ENCODE measurements at regions not wholly inside any gene's neighbourhood (a gene's known extent, or its start where the extent isn't known, plus 50 kb on each side); places are given as distances from the start of the nearest gene placed in this dataset.

DNA sequence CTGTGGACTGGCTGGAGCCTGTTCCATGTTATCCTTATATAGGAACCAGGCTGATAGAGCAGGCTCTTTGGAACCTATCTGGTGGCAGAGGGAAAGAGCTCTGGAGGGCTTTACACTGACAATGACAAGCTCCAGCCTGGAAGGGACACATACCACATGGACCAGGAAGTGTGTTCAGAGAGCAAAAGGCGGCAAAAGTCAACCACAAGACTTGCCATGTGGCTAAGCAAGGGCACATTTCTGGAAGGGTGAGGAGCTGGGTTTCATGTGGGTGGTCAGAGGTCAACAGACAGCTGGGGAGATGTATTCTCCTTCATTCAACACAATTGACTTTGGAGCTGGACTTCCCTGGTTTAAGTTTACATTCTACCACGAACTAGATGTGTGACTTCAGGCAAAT, 325.2 kb downstream of the DYSF start:
- no peak for DNase-seq (ENCODE audit: extremely low read depth in 1 of 4, low spot score in 3 of 4)
- Histone ChIP-seq H3K4me1 (replicated peaks in 1 of 2; ENCODE audit: control insufficient read depth in 2 of 2, insufficient read depth in 2 of 2, low read length in 2 of 2) (no peaks in the 10 kb centered on the region), H4K20me1 (replicated peaks; ENCODE audit: control insufficient read depth, insufficient read depth, low read length) (no peaks in the 10 kb centered on the region; the same call in 1 of the 2 replicates), H3K9ac (ENCODE audit: insufficient read depth in 1 of 2, low read depth in 2 of 2, low read length in 2 of 2) (no peak overlapping the region), H3K27me3 (ENCODE audit: control insufficient read depth in 2 of 2, insufficient read depth in 2 of 2, low read length in 2 of 2) (peaks cover 0 to 20% of the 10 kb centered on the region in 2 experiments; a peak in 2 of 5 replicates), H3K79me2 (ENCODE audit: control insufficient read depth, insufficient read depth, low read length) (no peaks in the 10 kb centered on the region), H3K27ac (ENCODE audit: extremely low read depth, low read depth, low read length) (no peak overlapping the region), H3K9me1 (ENCODE audit: control insufficient read depth, insufficient read depth, low read length) (no peaks in the 10 kb centered on the region), H3K9me3 (replicated peaks; ENCODE audit: control insufficient read depth, insufficient read depth, low read depth, low read length) (no peaks in the 10 kb centered on the region), H3K4me3 (no peak overlapping the region), H3K36me3 (ENCODE audit: control insufficient read depth, insufficient read depth, low read length) (no peaks in the 10 kb centered on the region), H2AFZ (ENCODE audit: low read depth, low read length) (no peak overlapping the region), H3K4me2 (ENCODE audit: insufficient read depth, low read length) (no peak overlapping the region)
- FAIRE-seq: no peak
- CTCF ChIA-PET (ENCODE audit: low intra/inter-chr PET ratio): no interaction called here
- ATAC-seq: no peak
- BruUV-seq (replicated peaks): no TSS peak
- intact Hi-C loops (cut with micrococcal nuclease): no loop called here
- 0% methylated on average over 2 of the region's 2 CpGs for WGBS (ENCODE audit: insufficient coverage, low coverage, missing lambda C conversion rate)
- POLR2A ChIA-PET: interaction anchor here (0.5 to 1.2 kb wide), 4 partner anchors 8 to 93 kb away, joined by 3 read pairs; no protein-coding TSS in a partner anchor
- in situ Hi-C loops (cut with MboI): loop anchor here (5.0 kb wide), 1 partner anchor 71 kb away; no protein-coding TSS in a partner anchor
- TF ChIP-seq PATZ1 (CRISPR knock-in tag; IDR thresholded peaks at IDR 0.05; ENCODE audit: borderline replicate concordance): no peak
- TF ChIP-seq NCOA1 (IDR thresholded peaks at IDR 0.05; ENCODE audit: low read depth): no peak
- no peak for TF ChIP-seq HMG20A (CRISPR knock-in tag; conservative IDR thresholded peaks at IDR 0.05)
- TF ChIP-seq RBM34 (IDR thresholded peaks at IDR 0.05; ENCODE audit: borderline replicate concordance, insufficient read depth, low read length): no peak
- TF ChIP-seq, protein P1, sequence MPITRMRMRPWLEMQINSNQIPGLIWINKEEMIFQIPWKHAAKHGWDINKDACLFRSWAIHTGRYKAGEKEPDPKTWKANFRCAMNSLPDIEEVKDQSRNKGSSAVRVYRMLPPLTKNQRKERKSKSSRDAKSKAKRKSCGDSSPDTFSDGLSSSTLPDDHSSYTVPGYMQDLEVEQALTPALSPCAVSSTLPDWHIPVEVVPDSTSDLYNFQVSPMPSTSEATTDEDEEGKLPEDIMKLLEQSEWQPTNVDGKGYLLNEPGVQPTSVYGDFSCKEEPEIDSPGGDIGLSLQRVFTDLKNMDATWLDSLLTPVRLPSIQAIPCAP (CRISPR knock-in tag; IDR thresholded peaks at IDR 0.05; ENCODE audit: borderline replicate concordance): no peak
- TF ChIP-seq RFX1 (IDR thresholded peaks at IDR 0.05): no peak
- no peak for TF ChIP-seq KLF1 (tag; IDR thresholded peaks at IDR 0.05)
- no peak for TF ChIP-seq HSF4 (CRISPR knock-in tag; IDR thresholded peaks at IDR 0.05; ENCODE audit: borderline replicate concordance)
- TF ChIP-seq DPF2 (IDR thresholded peaks at IDR 0.05): no peak
- no peak for TF ChIP-seq ZNF263 (CRISPR knock-in tag; IDR thresholded peaks at IDR 0.05; ENCODE audit: borderline replicate concordance)
- no peak for TF ChIP-seq MCM5 (IDR thresholded peaks at IDR 0.05; ENCODE audit: low read depth)
- no peak for TF ChIP-seq TOE1 (IDR thresholded peaks at IDR 0.05; ENCODE audit: borderline replicate concordance)
- TF ChIP-seq TOE1 (CRISPR knock-in tag; IDR thresholded peaks at IDR 0.05; ENCODE audit: borderline replicate concordance, low read depth): no peak
- TF ChIP-seq TBP (optimal IDR thresholded peaks at IDR 0.05; ENCODE audit: low read depth, low read length): no peak
- TF ChIP-seq NR2C2 (CRISPR knock-in tag; IDR thresholded peaks at IDR 0.05): no peak
- no peak for TF ChIP-seq NR2C2 (tag; IDR thresholded peaks at IDR 0.05)
- no peak for TF ChIP-seq FOS (IDR thresholded peaks at IDR 0.05; ENCODE audit: extremely low read depth, insufficient read length)
- TF ChIP-seq ZNF197 (CRISPR knock-in tag; IDR thresholded peaks at IDR 0.05; ENCODE audit: low read depth): no peak
- no peak for TF ChIP-seq CBFA2T2 (conservative IDR thresholded peaks at IDR 0.05)
- TF ChIP-seq, protein P2, sequence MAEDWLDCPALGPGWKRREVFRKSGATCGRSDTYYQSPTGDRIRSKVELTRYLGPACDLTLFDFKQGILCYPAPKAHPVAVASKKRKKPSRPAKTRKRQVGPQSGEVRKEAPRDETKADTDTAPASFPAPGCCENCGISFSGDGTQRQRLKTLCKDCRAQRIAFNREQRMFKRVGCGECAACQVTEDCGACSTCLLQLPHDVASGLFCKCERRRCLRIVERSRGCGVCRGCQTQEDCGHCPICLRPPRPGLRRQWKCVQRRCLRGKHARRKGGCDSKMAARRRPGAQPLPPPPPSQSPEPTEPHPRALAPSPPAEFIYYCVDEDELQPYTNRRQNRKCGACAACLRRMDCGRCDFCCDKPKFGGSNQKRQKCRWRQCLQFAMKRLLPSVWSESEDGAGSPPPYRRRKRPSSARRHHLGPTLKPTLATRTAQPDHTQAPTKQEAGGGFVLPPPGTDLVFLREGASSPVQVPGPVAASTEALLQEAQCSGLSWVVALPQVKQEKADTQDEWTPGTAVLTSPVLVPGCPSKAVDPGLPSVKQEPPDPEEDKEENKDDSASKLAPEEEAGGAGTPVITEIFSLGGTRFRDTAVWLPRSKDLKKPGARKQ (CRISPR knock-in tag; IDR thresholded peaks at IDR 0.05): no peak
- no peak for TF ChIP-seq PHTF2 (CRISPR knock-in tag; IDR thresholded peaks at IDR 0.05)
- no peak for TF ChIP-seq SNIP1 (IDR thresholded peaks at IDR 0.05; ENCODE audit: low read depth)

All from K562 (cell line).